Stimulated activated CD4-positive, alpha-beta T cell treated with anti-CD3 and anti-CD28 coated beads, Interleukin-1b, Interleukin-23, amount 100 ng/mL, for 1 hour (primary cell): ENCODE measurements at regions not wholly inside any gene's neighbourhood (a gene's known extent, or its start where the extent isn't known, plus 50 kb on each side); places are given as distances from the start of the nearest gene placed in this dataset.

Source experiments
- DNase-seq, 2 donors: peaks; one replicate each; pipeline ENCODE4 v3.0.0-alpha.2; 2020; ENCODE audit warnings: low read depth in 2 of 2

DNA sequence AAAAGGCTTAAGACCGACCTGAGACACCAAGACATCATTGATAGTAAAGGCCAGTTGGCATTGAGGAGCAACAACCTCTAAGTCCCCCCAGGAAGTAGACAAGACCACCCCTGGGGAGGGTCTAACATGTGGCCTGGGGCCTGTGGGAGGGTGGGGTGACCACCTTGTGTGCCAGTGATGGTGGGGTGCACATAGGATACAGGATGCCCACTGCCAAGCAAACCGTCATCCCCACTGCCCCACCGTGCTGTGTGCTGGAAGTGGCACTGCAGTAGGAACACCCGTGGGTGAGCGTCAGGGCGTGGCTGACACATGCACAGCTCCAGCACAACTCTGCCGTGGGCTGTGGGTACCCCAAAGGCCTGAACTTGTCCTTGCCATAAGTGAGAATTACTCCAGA, 84.3 kb upstream of the LGALSL start:
- no peak for DNase-seq

DNA sequence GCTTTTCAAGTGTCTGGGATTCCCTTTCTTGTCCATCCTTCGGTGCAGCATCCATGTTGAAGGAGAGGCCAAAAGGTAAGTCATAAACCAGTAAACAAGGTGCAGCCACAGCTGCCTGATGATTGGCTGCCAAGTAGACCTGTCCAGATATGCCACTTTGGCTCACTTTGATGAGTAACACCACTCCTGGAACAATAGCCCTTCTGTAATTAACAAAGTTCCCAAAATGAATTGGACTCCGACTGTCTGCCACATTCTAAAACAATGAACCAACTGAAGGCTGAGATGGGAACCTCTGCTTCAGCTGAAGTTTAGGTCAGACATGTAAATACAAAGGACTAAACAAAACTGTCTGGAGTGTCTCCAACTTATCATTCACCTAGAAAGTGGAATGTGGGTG, 82.2 kb upstream of the LGALSL start:
- DNase-seq, result no peak

DNA sequence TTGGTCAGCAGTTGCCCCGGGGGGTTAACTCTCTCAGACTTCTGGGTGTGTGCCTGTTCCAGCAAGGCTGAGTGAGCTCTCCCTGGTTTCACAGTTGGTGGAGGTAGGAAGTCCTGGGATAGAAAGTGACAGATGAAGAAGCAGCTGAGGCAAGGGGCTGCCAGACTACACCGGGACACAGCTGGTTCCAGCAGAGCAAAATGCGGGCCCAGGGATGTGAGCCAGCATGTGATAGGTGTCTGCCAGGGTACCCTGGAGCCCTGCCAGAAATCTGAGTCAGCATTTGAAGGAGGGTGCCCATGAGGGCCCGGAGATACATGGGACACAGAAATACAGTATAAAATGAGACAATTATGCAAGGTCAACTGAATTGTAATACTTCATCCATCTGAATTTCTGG, 79.3 kb upstream of the LGALSL start:
- no peak for DNase-seq

DNA sequence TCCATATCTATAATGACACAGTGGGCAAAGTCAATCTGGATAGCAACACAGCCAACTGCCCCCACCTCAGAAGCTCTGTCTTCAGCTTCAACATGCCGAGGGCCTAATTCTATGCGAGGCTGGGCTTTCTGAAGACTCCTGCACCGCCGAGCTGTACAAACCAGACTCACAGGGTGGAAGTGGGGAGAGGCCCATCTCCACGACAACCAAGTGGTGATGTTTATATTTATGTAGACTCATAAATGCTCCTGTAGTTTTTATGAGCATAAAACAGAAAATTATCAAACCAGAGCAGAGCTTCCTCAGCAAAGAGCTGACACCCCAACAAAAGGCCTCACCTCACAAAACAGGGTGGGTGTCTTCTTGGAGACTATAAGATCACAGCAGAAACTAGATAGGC, 77.0 kb upstream of the LGALSL start:
- no peak for DNase-seq

DNA sequence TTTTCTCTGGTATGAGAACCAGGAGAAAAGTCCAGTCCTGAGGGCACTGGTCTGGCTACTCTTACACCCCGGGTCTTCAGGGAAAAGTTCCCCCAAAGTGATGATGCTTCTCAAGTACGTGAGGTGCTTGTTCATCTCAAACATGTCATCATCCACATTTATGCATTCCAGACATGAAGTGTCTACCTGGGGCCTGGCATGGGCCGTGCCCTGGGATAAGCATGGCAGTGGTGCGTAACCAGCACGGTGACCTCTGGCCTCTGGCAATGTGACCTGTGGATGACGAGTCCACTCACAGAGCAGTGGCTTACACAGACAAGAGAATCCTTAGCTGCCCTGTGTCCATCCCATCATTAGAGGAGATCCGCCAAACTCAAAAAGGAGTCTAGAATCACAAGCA, 74.8 kb upstream of the LGALSL start:
- DNase-seq, result no peak

DNA sequence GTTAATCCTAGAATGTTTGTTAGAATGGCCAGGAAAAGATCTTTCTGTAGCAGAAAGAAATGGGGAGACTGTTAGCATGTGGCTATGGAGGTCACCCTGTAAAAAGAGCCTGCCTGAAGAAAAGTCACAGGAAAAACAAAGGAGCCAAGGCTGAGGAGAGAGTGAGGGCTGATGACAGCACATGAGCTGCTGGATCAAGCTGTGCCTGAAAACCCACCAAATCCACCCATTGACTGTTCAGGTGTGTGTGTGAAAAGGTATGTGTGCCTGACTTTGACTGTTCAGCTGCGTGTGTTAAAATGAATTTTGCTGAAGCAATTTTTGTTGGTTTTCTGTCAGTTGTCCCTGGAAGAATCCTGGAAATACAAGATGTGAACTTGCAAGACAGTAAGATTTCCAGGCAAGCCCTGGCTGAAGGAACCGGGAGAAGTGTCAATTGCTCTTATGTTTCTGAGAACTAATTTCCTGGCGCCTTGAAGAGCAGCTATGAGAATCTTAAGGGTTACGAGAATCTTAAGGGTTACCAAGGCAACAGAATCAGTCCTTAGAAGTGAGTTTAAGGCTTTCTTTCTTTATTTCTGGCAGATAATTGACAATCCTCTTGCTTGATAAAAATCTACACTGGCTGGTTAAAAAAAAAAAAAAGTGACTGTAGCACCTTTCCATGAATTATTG, 73.0 kb upstream of the LGALSL start:
- DNase-seq, result no peak

DNA sequence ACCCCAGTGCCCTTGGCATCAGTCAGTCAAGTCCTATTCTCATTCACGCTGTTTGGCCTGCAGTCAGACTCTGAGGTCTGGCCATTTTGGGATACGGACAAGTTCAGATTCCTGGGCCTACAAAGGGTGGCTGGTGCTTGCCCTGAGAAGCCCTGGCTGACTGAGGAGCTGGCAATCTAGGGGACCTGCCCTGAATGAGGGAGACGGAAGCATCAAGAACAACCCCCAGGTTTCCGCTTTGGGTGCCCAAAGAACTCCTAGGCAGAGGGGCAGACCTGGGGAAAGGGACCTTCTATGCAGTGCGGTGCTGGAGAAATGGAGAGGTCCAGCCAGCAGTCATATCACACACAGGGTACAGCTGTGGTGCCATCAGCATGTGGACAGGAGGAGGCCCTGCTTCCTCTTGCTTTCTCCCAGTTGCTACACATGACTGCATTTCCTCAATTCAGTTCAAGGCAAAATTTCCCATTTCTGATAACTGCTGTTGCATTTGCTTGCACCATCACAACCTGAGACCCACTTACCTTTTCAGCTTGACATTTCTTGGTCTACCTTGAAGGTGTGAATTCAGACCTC, 70.9 kb upstream of the LGALSL start:
- DNase-seq, result no peak

DNA sequence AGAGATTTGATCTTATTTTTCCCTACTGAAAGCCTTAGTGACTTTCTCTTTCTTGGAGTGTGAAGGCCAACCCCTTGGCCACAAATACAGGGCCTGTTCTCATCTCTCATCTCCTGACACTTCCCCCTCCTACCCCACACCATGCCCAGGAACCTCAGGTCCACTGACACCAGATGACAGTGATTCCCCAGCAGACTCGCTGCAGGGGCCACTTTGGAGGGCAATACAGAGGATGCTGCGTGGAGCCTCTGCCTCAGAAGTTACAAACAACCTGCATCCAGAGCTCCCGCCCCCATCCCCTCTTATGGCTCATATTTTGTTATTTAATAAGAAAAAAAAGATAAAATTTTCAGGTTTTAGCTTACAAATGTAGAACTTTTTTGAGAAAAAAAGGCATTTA, 70.1 kb upstream of the LGALSL start:
- DNase-seq, result no peak

DNA sequence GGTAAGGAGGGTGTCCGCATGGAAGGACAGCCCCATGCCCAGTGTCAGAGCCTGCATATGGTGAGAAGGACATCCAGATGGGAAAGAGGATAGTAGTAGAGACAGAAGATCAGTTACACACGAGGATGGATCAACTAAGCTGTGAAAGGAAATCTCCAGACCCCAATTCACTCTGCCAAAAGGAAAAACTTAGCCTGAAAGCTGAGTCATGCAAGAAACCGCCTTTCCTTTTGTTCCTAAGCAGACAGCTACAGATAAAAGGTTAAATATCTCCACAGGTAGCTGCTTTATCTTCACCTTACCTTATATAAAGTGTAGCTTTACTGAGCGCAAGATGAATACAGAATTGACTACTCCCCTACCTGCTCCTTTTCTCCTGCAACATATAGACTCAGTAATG, 67.3 kb upstream of the LGALSL start:
- no peak for DNase-seq

DNA sequence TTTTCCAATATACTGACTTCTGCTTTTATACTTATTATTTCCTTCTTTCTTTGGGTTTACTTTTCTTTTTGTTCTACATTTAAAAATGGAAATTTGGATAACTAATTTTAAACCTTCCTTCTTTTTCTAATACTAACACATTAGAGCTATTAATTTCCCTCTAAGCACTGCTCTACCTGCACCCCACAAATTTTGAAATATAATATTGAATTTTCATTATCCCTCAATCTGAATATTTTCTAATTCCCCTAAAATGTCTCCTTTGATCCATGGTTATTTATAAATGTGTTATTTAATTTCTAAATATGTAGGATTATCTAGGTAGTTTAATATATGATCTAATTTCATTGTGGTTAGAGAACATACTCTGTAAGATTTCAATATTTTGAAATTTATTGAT, 63.4 kb upstream of the LGALSL start:
- DNase-seq, result no peak

DNA sequence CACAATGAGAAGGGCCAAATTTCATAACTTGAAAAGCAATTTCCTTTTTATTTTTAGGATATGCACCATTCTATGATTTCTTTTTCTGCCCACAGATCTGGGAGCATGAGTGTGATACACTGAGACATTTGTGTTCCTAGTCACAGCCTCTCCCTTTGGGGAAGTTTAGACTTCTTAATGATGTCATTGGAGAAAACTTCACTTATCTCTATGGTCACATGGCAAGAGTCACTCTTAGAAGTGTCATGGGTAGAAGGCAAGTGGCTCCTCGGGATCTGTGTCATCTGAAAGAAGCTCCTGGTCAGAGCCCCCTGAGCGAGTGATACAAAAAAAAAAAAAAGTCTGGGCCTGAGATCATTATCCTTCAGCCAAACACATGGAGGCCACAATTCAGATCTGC, 62.5 kb upstream of the LGALSL start:
- DNase-seq, result no peak

DNA sequence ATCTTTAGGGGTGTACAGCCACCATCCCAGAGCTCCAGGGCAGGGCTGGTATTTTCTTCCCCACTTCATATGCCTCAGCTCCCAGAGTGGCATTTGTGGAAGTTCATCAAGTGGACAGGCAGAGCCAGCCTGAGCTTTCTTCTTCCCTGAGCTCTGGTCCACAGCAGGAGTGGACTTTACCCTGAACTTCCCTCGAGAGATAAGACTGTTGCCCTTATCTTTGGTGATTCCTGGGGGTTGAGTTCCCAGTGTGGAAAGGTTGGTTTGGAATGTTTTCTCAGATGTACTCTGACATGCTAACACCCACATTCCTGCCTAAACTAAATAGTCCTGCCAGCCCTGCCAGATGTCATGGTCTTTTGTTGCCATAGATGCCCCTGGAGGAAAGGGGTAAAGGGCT, 62.0 kb upstream of the LGALSL start:
- no peak for DNase-seq

DNA sequence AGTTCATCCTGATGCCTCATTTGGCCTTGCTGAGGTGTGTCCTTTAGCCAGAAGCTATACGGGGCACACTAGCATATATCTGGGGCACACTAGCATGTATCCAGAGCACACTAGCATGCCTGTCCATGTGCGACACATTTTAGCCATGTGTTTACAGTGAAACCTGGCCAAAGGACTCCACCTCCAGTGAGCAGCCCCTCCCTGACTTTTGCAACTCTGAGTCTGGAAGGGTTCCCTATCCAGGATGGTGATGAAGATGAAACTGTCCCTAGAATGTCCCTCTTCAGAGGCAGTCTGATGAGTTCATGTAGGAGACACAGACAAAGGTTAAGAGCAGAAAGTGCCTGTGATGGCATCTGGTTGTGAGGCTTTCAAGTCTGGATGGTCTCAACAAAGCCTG, 61.4 kb upstream of the LGALSL start:
- no peak for DNase-seq

DNA sequence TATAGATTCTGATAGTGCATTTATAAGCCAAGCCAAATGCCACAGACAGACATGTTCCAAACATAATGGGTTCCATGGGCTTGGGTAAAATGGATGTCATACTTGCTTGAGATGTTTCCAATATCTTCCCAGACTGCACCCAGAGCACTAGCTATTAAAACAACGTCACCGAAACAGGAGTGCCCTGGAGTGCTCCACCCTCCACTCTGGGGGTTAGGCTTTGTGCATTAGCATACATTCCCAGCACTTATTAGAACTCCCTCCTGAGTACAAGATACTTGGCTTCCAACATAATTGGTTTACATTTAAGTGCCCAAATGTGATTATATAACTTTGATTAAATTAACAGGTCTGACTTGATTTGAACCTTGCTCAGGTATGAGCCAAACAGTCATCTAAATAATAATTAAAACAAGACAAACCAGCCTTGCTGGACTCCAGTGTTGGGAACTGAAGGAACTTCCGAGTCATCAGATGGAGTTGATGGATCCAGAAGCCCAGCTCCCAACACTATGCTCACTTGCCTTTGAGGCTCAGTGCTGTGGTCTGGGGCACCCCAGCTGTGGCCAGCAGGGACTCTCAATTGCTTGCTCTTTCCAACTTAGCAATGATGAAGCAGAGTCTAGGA, 60.5 kb upstream of the LGALSL start:
- no peak for DNase-seq

DNA sequence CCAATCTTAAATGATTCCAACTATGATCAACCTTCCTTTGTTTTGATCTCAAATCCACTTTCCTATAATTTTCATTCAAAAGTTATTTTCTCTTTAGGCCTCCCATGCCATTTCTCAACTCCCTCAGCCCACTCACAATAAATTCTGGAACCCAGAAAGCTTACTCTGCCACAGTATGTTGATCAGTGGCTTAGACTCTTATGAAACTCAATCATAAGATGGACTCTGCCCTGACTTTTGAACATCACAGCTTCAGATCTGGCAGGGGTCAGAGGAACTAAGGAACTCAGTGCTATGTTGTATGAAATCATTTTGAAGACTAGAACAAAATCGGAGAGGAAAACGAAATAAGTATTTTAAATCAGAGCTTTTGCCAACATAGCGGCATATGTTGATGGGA, 59.8 kb upstream of the LGALSL start:
- no peak for DNase-seq

DNA sequence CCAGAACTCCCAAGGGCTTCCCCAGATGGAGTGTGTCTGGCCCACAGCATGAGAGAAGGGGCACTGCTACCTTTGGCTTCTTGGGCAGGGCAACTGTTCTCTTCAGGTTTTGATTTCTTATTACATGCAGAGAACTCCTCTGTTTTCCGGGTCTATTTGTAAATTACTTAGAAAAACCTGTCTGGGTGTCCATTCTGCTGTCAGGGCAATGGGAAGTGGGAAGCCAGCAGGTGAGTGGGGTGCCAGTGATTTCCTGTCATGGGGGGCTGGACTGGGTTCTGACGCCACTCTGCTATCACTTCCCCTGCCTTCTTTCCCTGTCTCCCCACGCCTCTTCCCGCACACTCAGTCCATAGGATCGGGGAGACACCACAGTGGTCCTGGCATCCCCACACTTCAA, 58.0 kb upstream of the LGALSL start:
- DNase-seq, result no peak

DNA sequence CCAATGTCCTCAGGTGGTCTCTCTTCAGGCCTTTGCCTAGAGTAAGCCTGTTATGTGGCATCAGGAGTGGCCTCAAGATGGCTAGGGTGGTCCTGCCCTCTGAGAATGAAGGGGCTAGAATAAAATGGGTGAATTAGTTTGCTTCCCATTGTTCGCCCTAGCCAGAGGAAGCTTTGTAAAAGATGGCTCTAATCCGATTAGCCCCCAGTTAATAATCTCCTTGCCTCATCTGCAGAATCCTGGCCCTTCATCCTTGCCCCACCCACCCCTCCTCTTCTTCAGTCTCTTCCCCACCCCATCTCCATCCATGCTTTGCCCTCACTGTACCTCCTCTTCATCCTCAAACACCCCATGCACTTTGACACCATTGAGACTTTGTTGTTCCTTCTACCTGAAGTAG, 57.4 kb upstream of the LGALSL start:
- no peak for DNase-seq

DNA sequence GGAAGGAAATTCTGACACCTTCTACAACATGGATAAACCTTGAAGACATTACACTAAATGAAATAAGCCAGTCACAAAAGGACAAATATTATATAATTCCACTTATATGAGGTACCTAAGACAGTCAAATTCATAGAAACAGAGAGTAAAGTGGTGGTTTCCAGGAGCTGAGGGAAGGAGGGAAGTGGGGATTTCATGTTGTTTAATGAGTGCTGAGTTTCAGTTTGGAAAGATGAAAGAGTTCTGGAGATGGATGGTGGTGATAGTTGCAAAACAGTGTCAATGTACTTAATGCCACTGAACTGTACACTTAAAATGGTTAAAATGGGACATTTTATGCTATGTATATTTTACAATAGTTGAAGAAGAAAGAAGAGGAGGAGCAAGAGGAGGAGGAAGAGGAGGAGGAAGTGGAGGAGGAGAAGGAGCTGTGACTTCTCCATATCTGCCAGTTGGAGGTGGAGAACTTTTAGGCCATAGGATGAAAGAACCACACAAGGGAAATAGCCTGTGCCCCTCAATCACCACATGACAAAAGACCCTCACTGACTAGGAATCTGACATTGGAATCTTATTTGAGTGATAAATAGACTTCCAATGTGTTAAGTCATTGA, 55.3 kb upstream of the LGALSL start:
- no peak for DNase-seq

DNA sequence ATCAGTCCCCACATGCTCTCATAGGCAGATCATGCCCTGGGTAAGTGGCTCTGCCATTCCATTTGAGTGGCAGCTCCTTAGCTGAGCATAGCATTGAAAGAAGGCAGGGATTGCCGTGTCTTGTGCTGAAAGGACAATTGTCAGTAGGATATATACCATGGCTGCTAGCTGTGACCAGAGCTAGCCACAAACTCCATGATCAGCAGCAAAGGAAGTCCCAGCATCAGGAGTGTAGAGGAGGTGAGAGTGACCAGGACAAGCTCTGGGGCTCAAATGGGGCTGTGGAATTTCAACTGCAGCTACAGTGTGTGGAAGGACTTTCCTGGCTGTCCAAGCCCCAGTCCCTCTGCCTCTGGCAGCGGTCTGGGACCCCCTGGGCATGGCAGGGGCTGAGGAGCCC, 54.4 kb upstream of the LGALSL start:
- DNase-seq, result no peak

DNA sequence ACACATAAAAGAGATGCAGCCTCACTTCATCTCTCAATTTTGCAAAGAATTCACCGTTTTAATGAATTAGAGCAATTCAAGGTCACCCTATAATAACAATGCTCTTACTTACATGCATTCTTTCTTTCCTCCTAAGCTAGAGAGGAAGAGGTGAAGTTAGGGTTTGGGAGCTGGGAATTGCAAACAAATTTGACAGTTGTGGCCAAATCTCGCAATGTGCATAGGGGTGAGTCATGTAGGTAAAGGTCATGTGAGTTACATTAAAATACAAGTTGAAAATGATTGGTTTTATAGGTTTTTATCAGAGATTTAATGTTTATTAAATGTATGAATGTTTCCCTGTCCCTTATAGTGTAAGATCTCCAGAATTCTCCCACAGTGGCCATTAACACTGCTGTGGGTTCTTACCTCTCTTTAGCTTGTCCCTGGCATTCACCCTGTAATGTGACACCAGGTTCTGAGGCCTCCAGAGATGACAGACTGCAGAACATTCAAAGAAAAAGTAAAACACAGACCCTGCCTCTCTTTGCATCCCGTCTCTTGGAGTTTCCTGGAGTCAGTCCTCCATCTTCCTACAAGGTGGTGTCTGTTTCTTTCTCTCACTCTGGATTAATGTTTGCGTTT, 53.7 kb upstream of the LGALSL start:
- DNase-seq, result no peak

DNA sequence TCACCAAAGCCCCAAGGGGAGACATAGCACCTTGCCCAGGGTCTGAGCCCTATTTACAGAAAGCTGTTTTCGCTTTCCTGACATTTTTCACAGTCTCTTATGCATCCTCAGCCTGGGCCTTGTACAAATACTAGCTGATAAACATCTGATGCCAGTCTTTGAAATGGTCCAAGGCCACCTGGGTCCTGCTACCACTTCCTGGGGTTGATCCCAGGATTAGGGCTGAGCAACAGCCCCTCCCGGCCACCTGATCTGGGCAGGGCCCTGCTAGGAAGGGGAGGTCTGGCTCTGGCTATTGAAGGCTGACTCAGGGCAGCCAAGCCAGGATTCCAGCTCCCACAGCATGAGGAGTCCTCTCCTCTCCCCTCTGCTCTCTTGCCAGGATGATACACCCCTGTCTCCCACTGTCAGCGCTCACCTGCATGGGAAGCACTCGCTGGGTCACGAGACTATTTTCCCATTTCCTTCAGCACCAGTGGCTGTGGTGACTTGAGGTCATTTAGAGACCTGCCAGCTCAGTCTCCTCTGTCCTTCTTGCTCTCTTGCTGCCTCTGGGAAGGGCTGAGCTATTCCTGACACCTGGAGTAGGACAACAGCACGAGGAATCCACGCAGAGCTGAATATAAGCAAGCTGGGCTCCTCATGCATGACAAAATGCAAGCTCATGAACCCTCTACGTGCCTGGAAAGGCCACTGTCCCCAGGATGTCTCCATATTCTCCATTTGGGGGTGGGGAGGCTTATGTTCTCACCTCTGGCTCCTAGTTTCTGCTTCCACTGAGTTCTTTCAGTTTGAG, 53.0 kb upstream of the LGALSL start:
- no peak for DNase-seq

DNA sequence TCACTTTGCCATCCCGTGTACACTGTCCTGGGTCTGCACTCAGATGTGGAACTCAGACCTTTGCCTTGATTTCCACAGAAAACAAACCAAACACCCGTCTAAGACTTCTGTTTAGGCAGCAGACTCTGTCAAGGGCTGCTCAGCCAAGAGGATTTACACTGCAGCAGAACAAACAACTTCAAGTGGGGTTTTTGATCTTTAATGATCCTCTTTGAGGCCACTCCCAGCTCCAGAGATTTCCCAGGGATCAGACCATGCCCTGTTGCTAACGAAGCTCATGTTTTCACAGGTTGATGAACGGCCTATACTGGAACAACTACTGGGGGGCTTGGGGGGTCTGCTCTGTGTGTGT, 52.5 kb upstream of the LGALSL start:
- no peak for DNase-seq
